ENCODE measurements at regions not wholly inside any gene's neighbourhood (a gene's known extent, or its start where the extent isn't known, plus 50 kb on each side); places are given as distances from the start of the nearest gene placed in this dataset.

DNA sequence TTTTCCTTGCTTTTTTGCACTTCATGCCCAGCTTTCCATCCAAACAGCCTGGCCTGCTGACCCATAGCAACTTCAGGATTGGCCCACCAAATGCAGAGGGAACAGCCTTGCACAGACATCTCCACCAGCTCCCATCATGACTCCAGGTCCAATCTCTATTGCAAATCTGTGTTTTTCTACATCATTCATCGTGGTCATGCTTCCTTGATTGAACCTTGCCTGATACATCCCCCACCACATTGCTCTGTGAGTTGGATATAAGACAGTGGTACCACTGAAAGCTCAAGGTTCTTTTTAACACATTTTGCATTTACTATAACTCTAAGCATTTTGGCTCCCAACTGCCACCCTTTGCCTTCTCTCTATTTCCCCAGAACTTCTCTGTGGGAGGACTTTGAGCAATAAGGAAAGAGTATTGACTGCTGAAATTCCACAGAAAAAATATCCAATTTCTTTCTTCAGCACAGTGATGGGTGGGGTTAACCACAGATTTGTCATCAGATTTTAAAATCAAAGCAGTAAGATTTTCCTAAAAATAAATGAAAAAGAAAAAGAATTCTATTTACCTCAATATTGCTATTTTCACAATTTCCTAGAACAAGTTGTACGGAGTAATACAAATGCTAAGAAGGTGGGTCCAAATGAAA lies 114.6 kb upstream of the GALNT15 start:
- peak overlapping the region; percentile 94 for H3K27ac Mint-ChIP-seq (ENCODE audit: unreplicated experiment)
- peaks cover 52% of the 10 kb centered on the region for H3K4me1 Mint-ChIP-seq (ENCODE audit: low read depth)
- H3K9me3 Mint-ChIP-seq (ENCODE audit: low read depth): no peaks in the 10 kb centered on the region
- DNase-seq (ENCODE audit: low spot score): no peak
- H3K4me3 Mint-ChIP-seq (ENCODE audit: unreplicated experiment): no peak overlapping the region
- TF ChIP-seq CTCF (IDR thresholded peaks at IDR 0.05): no peak
- H3K36me3 Mint-ChIP-seq (ENCODE audit: low read depth): no peaks in the 10 kb centered on the region
- no peaks in the 10 kb centered on the region for H3K27me3 Mint-ChIP-seq (ENCODE audit: low read depth)

DNA sequence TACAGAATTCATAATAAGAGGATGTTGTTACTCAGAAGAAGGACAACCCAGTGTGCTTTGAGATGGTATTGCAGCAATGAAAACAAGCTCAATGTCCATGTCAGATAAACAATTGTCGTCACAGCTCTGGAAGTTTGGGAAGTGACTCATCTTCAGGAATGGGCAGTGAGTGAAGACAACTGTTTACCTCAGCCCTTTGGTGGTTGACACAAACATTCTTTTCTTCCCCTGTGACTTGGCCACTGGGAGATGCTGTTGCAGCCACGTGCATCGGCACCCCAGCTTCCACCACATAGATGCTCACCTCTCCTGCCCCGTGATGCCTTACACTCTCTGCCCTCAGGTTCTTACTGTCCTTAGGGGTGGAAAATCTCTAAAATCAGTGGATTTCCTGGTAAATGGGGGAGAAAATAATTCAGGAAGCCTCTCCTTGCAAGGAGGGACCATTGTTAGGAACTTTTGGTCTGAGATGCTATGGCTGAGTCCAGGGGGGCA lies 114.1 kb upstream of the GALNT15 start:
- TF ChIP-seq CTCF (IDR thresholded peaks at IDR 0.05): peak; percentile 46
- Mint-ChIP-seq H3K4me1 (ENCODE audit: low read depth) (peaks cover 52% of the 10 kb centered on the region), H3K4me3 (ENCODE audit: unreplicated experiment) (no peak overlapping the region), H3K27ac (ENCODE audit: unreplicated experiment) (peak overlapping the region; percentile 94), H3K36me3 (ENCODE audit: low read depth) (no peaks in the 10 kb centered on the region), H3K27me3 (ENCODE audit: low read depth) (no peaks in the 10 kb centered on the region), H3K9me3 (ENCODE audit: low read depth) (no peaks in the 10 kb centered on the region)
- DNase-seq (ENCODE audit: low spot score): no peak

- H3K4me3 Mint-ChIP-seq (ENCODE audit: unreplicated experiment): no peak overlapping the region
- DNase-seq (ENCODE audit: low spot score): no peak
- H3K4me1 Mint-ChIP-seq (ENCODE audit: low read depth): peaks cover 52% of the 10 kb centered on the region
- H3K9me3 Mint-ChIP-seq (ENCODE audit: low read depth): no peaks in the 10 kb centered on the region
- TF ChIP-seq CTCF (IDR thresholded peaks at IDR 0.05): no peak
- H3K27me3 Mint-ChIP-seq (ENCODE audit: low read depth): no peaks in the 10 kb centered on the region
- H3K36me3 Mint-ChIP-seq (ENCODE audit: low read depth): no peaks in the 10 kb centered on the region
- peak overlapping the region; percentile 94 for H3K27ac Mint-ChIP-seq (ENCODE audit: unreplicated experiment)
Observed at GRCh38 chr3:16060945-16061344, 113.5 kb upstream of the GALNT15 start.

- Mint-ChIP-seq H3K9me3 (ENCODE audit: low read depth) (no peaks in the 10 kb centered on the region), H3K27ac (ENCODE audit: unreplicated experiment) (no peak overlapping the region), H3K36me3 (ENCODE audit: low read depth) (no peaks in the 10 kb centered on the region), H3K4me1 (ENCODE audit: low read depth) (peaks cover 47% of the 10 kb centered on the region), H3K27me3 (ENCODE audit: low read depth) (no peaks in the 10 kb centered on the region), H3K4me3 (ENCODE audit: unreplicated experiment) (no peak overlapping the region)
- no peak for DNase-seq (ENCODE audit: low spot score)
- no peak for TF ChIP-seq CTCF (IDR thresholded peaks at IDR 0.05)
Observed at GRCh38 chr3:16061491-16061890, 113.0 kb upstream of the GALNT15 start.

- H3K27ac Mint-ChIP-seq (ENCODE audit: unreplicated experiment): no peak overlapping the region
Observed at GRCh38 chr3:16063603-16064002, 110.9 kb upstream of the GALNT15 start.

More at GRCh38 chr3:16063603-16064002, 110.9 kb upstream of the GALNT15 start:
- DNase-seq (ENCODE audit: low spot score): no peak
- Mint-ChIP-seq H3K4me3 (ENCODE audit: unreplicated experiment) (no peak overlapping the region), H3K4me1 (ENCODE audit: low read depth) (peaks cover 67% of the 10 kb centered on the region), H3K36me3 (ENCODE audit: low read depth) (no peaks in the 10 kb centered on the region), H3K9me3 (ENCODE audit: low read depth) (no peaks in the 10 kb centered on the region), H3K27me3 (ENCODE audit: low read depth) (no peaks in the 10 kb centered on the region)
- TF ChIP-seq CTCF (IDR thresholded peaks at IDR 0.05): no peak

Measured in chondrocyte (in vitro differentiated cells).